Breast epithelium (tissue), 4 donors: ENCODE measurements at regions not wholly inside any gene's neighbourhood (a gene's known extent, or its start where the extent isn't known, plus 50 kb on each side); places are given as distances from the start of the nearest gene placed in this dataset.
"Not testable (repeated sequence)": the region's sequence is repeated elsewhere in the genome, so short reads cannot be mapped to it uniquely, and the experiment has no call there.

Experiments used
- DNase-seq, 2 donors: peaks; one replicate each; pipeline ENCODE4 v3.0.0-alpha.2; 2019; ENCODE audit warnings: low spot score in 2 of 2
- H3K27ac ChIP-seq, 2 donors: fragments of 200-600 bp; sonication (generic) in 1 of 2; one replicate each; pipeline ENCODE4 v1.5.1; 2016 to 2019; ENCODE audit warnings: mild to moderate bottlenecking in 1 of 2
- H3K27me3 ChIP-seq, 2 donors: fragments of 200-600 bp; sonication (generic) in 1 of 2; one replicate each; pipeline versions ENCODE4 v1.5.1 to v1.6.0; 2017 to 2019; ENCODE audit warnings: control low read depth in 1 of 2, mild to moderate bottlenecking in 1 of 2
- H3K36me3 ChIP-seq: fragments of 200-600 bp; one replicate; pipeline ENCODE4 v1.5.1; 2019
- H3K4me1 ChIP-seq, 2 donors: fragments of 200-600 bp; sonication (generic); one replicate each; pipeline ENCODE4 v1.5.1; 2016 to 2019; ENCODE audit warnings: control low read depth in 1 of 2
- H3K4me3 ChIP-seq, 3 donors: fragments of 200-600 bp; sonication (generic); 1 replicate in 2 of 3; 2 replicates in 1 of 3; pipeline ENCODE4 v1.5.1; 2016 to 2019; ENCODE audit warnings: mild to moderate bottlenecking in 3 of 3, moderate library complexity in 2 of 3
- H3K9me3 ChIP-seq, 2 donors: fragments of 200-600 bp; sonication (generic) in 1 of 2; one replicate each; pipeline ENCODE4 v1.5.1; 2016 to 2019; ENCODE audit warnings: control low read depth in 1 of 2
- CTCF ChIP-seq, 3 donors: fragments of 450-650 bp; IDR thresholded peaks; one replicate each; pipeline ENCODE4 v1.5.1; 2016 to 2017; ENCODE audit warnings: antibody characterized with exemption in 3 of 3, mild to moderate bottlenecking in 3 of 3, moderate library complexity in 3 of 3
- POLR2A ChIP-seq: fragments of 450-650 bp; IDR thresholded peaks from one replicate; pipeline ENCODE4 v1.6.1; 2016; ENCODE audit warnings: antibody characterized with exemption, mild to moderate bottlenecking, moderate library complexity
- POLR2AphosphoS5 ChIP-seq, 3 donors: sonication (generic); formaldehyde crosslinking; IDR thresholded peaks; one replicate each; pipeline ENCODE4 v1.6.1; 2017; ENCODE audit warnings: antibody characterized with exemption in 3 of 3
- intact Hi-C: fragments of 100-400 bp; cut with DNase I; formaldehyde crosslinking; loops from one replicate; pipeline ENCODE4 v1.15.1; 2023; ENCODE audit warnings: low total_unique reads

- H3K36me3 ChIP-seq: no peaks in the 10 kb centered on the region
- DNase-seq: no peak
- H3K27me3 ChIP-seq: no peaks in the 10 kb centered on the region
- H3K4me3 ChIP-seq: no peak overlapping the region
- H3K9me3 ChIP-seq: no peaks in the 10 kb centered on the region
- intact Hi-C loops: no loop called here
- no peaks in the 10 kb centered on the region for H3K4me1 ChIP-seq
- TF ChIP-seq POLR2A: no peak
- TF ChIP-seq POLR2AphosphoS5 (IDR thresholded peaks at IDR 0.05): no peak
- no peak for TF ChIP-seq CTCF (IDR thresholded peaks at IDR 0.05)
- no peak overlapping the region for H3K27ac ChIP-seq
These were observed 94.2 kb upstream of the DNAJC1 start for GRCh38 chr10:22097696-22098095.

GRCh38 chr10:22091260-22091659, 87.7 kb upstream of the DNAJC1 start:
- H3K27me3 ChIP-seq, H3K27ac ChIP-seq, H3K4me3 ChIP-seq, intact Hi-C loops, H3K4me1 ChIP-seq, DNase-seq, H3K9me3 ChIP-seq, H3K36me3 ChIP-seq: not testable (repeated sequence)

GRCh38 chr10:22087402-22087738, 83.8 kb upstream of the DNAJC1 start:
- no peak overlapping the region for H3K4me3 ChIP-seq
- H3K9me3 ChIP-seq: no peaks in the 10 kb centered on the region
- no peaks in the 10 kb centered on the region for H3K27me3 ChIP-seq
- DNase-seq: no peak
- H3K4me1 ChIP-seq: no peaks in the 10 kb centered on the region
- peak overlapping the region; percentile 49 to 60 for H3K27ac ChIP-seq
- TF ChIP-seq CTCF (IDR thresholded peaks at IDR 0.05) (no peak), POLR2AphosphoS5 (IDR thresholded peaks at IDR 0.05) (no peak), POLR2A (no peak)
- intact Hi-C loops: no loop called here
- H3K36me3 ChIP-seq: no peaks in the 10 kb centered on the region

GRCh38 chr10:22086730-22087401, 83.3 kb upstream of the DNAJC1 start:
- DNase-seq: peak; percentile 68 to 82
- no peaks in the 10 kb centered on the region for H3K36me3 ChIP-seq
- no peaks in the 10 kb centered on the region for H3K4me1 ChIP-seq
- TF ChIP-seq POLR2A: no peak
- H3K4me3 ChIP-seq: no peak overlapping the region
- no peaks in the 10 kb centered on the region for H3K9me3 ChIP-seq
- intact Hi-C loops: no loop called here
- peak overlapping the region; percentile 49 to 60 for H3K27ac ChIP-seq
- H3K27me3 ChIP-seq: no peaks in the 10 kb centered on the region

- H3K4me3 ChIP-seq, H3K36me3 ChIP-seq, H3K27me3 ChIP-seq, H3K4me1 ChIP-seq, DNase-seq, intact Hi-C loops, H3K9me3 ChIP-seq, H3K27ac ChIP-seq: not testable (repeated sequence)
These were observed 76.4 kb upstream of the DNAJC1 start for GRCh38 chr10:22079921-22080320.

GRCh38 chr10:22071332-22071731, 67.8 kb upstream of the DNAJC1 start:
- H3K36me3 ChIP-seq: no peaks in the 10 kb centered on the region
- no peak for DNase-seq
- H3K9me3 ChIP-seq: peaks cover 14 to 29% of the 10 kb centered on the region in 2 donors
- TF ChIP-seq POLR2AphosphoS5 (IDR thresholded peaks at IDR 0.05): no peak
- no peak for TF ChIP-seq CTCF (IDR thresholded peaks at IDR 0.05)
- no peak for TF ChIP-seq POLR2A
- H3K27me3 ChIP-seq: no peaks in the 10 kb centered on the region
- H3K27ac ChIP-seq: no peak overlapping the region
- H3K4me1 ChIP-seq: no peaks in the 10 kb centered on the region
- H3K4me3 ChIP-seq: no peak overlapping the region
- intact Hi-C loops: no loop called here

GRCh38 chr10:22067091-22067490, 63.6 kb upstream of the DNAJC1 start:
- Histone ChIP-seq H3K27me3 (no peaks in the 10 kb centered on the region), H3K9me3 (peaks cover 14 to 23% of the 10 kb centered on the region in 2 donors), H3K4me3 (no peak overlapping the region), H3K27ac (no peak overlapping the region), H3K36me3 (no peaks in the 10 kb centered on the region), H3K4me1 (no peaks in the 10 kb centered on the region)
- TF ChIP-seq POLR2A: no peak
- no peak for TF ChIP-seq POLR2AphosphoS5 (IDR thresholded peaks at IDR 0.05)
- TF ChIP-seq CTCF (IDR thresholded peaks at IDR 0.05): no peak
- intact Hi-C loops: loop anchor here (5.0 kb wide), 1 partner anchor 850 kb away; no protein-coding TSS in a partner anchor
- DNase-seq: no peak

GRCh38 chr10:22060984-22061383, 57.5 kb upstream of the DNAJC1 start:
- H3K27ac ChIP-seq, H3K4me3 ChIP-seq, H3K36me3 ChIP-seq, H3K4me1 ChIP-seq, H3K9me3 ChIP-seq, intact Hi-C loops, DNase-seq, H3K27me3 ChIP-seq: not testable (repeated sequence)
